DMS153 treated with DMSO at 0.1 percent for 48 hours (cell line): ENCODE measurements at regions not wholly inside any gene's neighbourhood (a gene's known extent, or its start where the extent isn't known, plus 50 kb on each side); places are given as distances from the start of the nearest gene placed in this dataset.
"Not testable (repeated sequence)": the region's sequence is repeated elsewhere in the genome, so short reads cannot be mapped to it uniquely, and the experiment has no call there.

Experiments used
- DNase-seq: peaks from one replicate; lab custom pipeline; 2025; ENCODE audit not compliant: unreplicated experiment; lab: John Stamatoyannopoulos, UW

DNA sequence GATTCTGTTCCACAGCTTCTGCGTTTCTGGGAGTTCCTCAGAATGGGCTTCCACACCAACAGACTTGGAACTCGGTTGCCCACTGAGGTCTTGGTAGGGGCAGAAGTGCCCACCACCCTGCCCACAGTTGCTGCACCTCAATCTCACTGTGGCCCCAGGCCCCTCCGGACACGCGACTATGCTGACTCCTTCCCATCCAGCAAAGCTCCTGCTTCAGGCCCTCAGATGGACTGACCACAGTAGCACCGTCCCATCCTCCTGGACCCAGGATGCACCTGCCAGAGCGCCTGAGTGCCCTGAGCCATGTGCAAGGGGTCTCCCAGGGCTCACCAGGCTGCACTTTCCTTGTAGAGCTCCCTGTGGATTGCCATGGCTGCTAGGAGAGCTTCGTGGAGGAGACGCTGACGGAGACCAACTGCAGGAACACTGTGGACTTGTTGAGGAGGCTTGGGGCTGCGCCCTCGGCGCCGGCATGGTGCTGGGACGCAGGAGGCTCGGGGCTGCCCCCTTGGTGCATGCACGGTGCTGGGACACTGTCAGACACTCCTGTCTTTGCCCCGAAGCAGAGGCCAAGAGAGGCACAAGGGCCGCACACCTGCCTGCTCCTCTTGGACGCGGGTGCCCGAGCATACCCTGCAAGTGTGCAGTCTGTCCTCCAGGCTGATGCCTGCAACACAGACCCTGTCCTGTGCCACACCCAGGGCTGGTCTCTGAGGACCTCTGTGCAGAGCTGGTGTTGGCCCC, 201.3 kb downstream of the LIPI start:
- not testable (repeated sequence) for DNase-seq

DNA sequence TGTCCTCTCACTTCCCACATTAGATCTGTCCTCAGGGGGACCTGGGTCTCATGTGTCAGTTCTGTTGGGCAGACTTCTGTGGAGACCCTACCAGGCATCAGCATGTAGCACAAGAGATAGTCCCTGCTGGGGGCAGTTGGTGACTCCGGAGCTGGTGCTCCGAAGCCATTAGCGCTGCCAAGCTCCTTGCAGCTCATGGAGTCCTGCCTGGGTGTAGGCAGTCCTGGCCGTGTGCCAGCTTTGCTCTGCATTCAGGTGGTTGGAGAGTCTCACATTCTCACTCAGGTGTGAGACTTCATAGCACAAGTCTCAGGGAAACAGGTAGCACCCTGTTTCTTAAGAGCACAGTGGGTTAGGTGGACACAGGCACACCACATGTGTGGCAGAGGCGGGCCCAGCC, 202.3 kb downstream of the LIPI start:
- not testable (repeated sequence) for DNase-seq

DNA sequence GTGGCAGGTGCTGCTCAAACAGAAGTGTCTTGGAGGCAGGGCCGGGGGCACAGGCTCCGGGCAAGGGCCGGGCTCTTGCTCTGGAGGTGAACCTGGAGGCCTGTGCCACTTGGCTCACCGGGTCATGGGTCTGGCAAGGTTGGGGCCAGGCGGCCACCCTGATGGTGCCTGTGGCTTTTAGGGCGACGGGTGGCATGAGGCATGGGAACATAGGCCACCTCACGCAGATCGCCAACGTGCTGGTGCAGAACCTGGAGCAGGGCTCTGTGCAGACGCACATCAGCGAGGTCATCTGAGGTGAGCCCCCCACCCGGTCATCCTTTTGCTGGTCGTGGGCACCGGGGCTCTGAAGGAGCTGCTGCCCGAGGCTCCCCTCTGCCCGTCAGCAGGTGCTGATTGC, 202.7 kb downstream of the LIPI start:
- DNase-seq: not testable (repeated sequence)

DNA sequence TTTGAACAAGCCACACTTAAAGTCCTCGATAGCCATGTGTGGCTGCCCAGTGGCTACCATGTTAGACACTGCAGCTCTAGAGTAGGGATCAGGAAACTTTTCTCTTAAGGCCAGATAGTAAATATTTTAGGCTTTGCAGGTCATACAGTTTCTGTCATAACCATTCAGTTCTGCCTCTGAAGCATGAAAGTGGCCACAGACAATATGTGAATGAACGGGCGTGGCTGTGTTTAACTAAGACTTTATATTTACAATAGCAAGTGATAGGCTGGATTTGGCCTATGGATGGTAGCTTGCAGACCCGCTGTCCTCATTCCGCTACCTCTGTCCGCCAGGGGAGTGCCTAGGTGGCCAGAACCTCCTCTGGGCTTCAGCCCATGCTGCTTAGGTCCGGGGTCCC, 204.6 kb downstream of the LIPI start:
- DNase-seq: not testable (repeated sequence)

DNA sequence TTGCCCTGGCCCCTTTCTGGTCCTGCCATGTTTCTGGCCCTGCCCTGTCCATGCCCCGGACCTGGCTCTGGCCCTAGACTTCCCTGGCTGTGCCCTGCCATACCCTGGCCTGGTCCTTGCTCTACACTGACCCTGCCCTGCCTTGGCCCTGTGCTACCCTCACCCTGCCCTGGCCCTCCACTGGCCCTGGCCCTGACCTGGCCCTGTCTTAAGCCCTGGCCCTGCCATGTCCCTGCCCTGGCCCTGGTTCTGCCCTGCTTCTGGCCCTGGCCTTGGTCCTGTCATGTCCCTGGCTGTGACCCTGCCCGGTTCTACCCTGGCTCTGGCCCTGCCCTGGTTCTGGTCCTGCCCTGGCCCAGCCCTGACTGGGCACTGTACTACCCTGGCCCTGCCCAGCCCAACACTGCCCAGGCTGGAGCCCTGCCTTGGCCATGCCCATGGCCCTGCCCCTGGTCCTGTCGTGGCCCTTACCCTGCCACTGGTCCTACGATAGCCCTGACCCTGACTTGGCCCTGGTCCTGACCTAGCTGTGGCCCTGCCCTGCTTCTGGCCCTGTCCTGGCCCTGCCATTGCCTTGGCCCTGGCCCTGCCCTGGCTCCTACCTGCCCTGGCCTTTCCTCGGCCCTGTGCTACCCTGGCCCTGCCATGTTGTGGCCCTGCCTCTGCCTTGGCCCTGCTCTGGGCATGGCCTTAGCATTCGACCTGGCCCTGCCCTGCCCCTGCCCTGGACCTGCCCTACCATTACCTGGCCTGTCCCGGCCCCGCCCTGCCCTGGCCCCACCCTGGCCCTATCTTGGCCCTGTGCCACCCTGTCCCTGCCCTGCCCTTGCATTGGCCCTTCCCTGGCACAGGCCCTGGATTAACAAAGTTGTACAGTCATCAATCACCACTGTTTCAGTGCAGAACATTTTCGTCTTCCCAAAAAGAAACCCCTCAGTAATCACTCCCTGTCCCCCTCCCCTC, 223.5 kb downstream of the LIPI start:
- DNase-seq: not testable (repeated sequence)

DNA sequence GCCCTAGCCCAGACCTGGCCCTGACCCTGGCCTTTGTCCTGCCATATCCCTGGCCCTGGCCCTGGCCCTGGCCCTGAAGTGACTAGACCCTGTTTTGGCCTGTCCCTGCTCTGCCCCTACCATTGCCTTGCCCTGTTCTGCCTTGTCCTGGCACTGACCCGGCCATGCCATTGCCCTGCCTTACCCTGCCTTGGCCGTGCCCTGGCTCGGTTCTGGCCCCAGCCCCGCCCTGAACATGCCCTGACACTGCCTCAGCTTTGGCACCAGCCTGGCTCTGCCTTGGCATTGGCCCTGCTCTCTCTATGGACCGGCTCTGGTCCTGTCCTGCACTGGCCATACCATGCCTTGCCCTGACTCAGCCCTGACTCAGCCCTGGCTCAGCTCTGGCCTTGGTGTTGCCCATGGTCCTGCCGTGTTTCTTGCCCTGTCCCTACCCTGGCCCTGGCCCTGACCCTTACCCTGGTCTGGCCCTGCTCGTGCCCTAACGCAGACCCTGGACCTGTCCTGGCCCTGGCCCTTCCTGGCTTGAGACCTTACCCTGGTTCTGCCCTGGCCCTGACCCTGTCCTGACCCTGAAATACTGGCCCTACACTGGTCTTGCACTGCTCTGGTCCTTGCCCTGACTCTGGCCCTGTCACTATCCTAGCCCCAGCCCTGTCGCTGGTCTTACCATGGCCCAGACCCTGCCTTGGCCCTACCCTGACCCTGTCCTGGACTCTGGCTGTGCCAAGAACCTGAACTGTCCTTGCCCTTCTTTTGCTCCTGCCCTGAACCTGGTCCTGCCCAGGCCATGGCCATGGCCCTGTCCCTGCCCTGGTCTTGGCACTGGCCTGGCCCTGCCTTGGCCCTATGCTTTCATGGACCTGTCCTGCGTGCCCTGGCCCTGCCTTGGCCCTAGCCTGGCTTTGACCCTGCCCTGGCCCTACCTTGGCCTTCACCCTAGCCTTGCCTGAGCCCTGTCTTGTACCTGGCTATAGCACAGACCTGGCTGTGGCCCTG, 224.6 kb downstream of the LIPI start:
- not testable (repeated sequence) for DNase-seq

DNA sequence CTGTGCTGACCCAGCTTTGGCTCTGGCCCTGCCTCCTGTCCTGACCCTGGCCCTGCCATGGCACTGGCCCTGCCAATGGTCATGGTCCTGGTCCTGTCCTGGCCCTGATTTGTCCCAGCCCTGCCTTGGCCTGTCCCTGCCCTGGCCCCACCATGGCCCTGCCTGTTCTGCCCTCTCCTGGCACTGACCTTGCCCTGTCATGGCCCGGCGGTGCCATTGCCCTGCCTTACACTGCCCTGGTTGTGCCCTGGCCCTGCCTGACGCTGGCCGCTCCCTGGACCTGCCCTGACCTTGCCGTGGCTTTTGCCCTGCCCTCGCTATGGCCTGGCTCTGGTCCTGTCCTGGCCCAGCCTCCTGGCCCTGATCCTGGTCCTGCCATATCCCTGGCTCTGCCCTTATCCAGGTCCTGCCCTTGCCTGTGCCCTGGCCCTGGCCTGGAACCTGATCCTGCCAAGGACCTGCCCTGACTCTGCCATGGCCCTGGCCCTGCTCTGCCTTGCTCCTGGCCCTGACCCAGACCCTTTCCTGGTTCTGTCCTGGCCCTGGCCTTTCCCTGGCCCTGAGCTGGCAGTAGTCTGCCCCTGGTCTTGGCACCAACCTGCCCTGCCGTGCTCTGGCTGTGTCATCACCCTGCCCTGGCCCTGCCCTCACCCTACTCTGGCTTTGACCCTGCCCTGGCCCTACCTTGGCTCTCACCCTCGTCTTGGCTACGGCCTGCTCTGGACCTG, 225.5 kb downstream of the LIPI start:
- not testable (repeated sequence) for DNase-seq

DNA sequence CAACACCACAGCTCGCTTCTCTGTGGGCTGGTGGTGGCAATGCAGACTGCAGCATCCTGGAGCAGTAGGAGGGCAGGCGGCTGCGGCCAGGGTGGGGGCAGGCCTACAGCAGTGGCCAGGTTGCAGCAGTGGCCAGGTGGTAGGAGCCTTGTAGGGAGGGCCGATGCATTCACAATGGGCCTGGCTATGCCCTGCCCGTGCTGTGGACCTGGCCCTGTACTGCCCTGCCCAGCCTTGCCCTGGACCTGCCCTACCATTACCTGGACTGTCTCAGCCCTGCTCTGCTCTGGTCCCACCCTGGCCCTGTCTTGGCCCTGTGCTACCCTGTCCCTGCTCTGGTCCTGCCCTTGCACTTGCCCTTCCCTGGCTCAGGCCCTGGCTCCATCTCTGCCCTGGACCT, 226.0 kb downstream of the LIPI start:
- DNase-seq: not testable (repeated sequence)

DNA sequence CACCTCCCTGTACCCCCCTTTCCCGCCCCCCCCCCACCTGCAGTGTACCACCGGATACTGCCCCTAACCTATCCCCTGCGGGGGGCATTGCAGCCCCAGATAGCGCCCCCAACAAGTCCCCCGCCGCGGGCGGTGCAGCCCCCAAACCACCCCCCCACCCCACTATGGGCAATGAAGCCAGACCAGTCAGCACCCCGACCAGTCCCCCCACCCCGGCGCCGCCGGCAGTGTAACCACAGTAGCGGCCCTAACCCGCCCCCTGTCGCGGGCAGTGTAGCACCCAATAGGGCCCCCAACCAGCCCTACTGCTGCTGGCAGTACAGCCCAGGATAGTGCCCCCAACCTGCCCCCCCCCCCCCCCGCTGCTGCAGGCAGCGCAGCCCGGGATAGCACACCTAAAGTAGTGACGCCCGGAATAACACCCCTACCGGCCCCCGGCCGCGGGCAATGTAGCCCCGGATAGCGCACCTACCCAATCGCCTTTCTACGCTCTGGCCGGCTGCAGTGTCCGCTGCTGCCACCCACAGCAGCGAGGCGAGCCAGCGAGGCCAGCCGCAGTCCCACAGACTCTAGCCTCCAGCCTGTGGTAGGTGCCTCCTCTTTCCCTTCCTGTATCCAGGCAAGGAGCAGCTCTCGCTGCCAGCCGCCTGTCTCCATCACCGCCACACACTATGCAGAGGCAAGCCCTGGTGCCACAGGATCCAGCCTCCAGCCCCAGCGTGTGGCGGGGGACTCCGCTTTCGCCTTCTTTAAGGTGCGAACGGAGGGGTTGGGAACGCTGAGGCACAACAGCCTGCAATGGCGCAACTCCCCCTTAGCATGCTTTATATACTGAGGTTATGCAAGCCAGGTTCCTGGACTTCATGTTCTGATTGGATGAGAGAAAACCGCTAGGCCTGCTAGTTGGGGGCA, 229.3 kb downstream of the LIPI start:
- DNase-seq: not testable (repeated sequence)

DNA sequence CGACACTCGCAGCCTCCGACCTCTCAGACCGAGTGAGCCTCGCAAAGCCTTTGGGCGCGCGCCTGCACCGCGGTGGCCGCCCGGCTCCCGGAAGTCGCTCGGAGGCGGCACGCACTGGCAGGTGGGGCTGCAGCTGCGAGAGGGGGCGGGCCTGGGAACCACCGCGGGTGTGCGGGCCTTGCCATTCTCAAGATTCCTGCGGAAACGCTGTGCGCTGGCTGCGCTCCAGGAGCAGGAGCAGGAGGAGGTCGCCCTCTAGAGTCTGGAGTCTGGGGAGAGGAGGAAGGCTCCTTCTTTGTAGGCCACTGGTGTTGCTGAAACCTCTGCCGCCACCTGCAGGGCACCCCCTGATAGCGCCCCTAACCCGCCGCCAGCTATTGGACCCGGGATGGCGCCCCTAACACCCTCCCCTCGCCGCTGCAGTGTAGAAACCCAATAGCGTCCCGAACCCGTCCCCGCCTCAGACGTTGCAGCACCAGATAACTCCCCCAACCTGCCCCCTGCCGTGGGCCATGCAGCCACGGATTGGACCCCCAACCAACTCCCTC, 230.6 kb downstream of the LIPI start:
- DNase-seq: not testable (repeated sequence)

DNA sequence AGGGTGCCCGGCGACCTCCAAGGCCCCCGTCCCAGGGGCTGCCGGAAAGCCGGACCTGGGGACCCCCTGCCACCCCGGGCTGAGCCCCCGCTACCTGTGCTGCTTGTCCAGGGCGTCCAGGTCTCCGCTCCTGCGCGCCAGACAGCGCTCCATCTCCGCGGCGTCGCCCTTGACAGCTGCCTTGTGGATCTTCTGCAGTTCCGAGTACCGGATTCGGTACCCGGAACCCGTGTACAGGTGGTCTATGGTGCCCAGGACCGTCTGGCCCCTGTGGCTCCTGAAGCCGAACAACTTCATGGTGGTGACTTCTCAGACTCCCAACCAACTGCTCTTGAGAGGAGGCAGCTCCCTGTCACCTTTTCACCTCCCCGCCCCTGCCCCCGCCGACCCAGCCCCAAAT, 231.1 kb downstream of the LIPI start:
- not testable (repeated sequence) for DNase-seq

DNA sequence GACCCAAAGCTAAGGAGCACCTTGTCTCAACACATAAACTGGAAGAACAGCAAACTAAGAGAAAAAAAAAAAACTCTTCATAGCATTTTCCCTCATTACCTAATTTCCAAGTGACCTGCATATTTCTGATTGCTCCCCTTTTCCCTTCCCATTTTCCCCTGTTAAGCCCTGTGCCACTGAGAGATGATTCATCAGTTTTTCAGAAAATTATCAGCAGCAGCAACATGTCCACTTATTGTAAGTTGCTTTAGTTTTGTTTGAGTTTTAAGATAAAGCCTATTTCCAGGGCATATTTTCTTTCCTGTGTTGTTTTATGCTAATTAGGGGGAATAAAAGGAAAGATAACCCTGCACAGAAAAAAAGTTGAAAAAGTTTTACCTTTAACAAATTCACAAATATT, 236.2 kb downstream of the LIPI start:
- DNase-seq: not testable (repeated sequence)

DNA sequence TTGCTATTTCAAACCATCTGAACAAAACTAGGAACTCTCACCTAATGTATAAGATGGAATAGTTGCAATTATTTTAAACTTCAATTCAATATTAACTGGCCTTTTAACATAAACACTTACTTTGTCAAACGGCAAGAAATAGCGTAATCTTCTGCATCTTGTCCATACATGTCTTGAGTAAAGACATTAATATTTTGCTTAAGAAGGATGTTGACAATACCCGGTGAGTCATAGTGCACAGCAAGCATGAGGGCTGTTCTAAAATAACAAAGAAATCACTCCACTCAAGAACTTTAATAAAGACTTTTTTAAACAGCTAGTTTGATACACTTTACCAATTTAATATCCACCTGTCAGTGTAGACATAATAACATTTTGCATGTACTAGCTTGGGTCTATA, 240.9 kb downstream of the LIPI start:
- DNase-seq: not testable (repeated sequence)

DNA sequence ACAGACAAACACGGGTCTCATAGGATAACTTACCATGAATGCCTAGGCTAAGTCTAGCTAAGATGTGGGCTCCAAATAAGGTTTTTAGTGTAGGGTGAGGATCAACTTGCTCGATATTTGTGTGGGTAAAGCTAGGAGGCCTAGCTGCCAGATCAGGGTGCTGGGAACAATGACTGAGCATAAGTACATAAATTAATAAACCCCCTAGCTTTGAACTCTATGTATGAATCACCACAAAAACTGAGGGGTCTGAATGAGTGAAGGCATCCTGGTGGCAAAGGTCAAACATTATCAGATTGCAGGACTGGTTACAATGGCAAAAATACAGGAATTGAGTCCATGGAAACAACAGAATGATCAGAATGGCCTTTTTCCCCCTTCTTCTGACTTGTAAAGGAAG, 241.8 kb downstream of the LIPI start:
- not testable (repeated sequence) for DNase-seq

DNA sequence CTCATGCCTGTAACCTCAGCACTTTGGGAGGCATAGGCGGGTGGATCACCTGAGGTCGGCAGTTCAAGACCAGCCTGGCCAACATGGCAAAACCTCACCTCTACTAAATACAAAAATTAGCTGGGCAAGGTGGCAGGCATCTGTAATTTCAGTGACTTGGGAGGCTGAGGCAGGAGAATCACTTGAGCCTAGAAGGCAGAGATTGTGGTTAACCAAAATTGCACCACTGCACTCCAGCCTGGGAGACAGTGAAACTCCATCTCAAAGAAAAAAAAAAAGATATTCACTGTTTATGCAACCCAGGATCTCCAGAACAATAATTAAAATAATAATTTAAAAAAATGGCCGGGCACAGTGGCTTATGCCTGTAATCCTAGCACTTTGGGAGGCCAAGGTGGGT, 247.5 kb downstream of the LIPI start:
- DNase-seq: not testable (repeated sequence)

DNA sequence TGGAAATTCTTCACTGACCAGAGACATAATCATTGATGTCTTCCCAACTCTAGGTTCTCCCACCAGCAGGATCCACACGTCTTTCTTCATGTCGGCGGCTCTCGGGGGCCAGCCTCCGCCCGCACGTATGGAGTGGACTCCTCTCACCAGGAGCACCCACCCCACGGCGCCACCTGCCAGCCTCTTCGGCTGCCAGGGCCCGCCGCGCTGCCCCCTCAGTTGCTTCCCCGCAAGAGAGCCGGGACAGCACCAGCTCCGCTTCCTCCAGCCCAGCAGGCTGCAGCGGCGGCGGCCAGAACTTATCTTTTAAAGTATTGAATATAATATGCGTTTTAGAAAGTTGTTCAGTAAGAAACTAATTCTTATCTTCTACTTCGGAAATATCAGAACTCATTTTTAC, 273.5 kb downstream of the LIPI start:
- DNase-seq: no peak

DNA sequence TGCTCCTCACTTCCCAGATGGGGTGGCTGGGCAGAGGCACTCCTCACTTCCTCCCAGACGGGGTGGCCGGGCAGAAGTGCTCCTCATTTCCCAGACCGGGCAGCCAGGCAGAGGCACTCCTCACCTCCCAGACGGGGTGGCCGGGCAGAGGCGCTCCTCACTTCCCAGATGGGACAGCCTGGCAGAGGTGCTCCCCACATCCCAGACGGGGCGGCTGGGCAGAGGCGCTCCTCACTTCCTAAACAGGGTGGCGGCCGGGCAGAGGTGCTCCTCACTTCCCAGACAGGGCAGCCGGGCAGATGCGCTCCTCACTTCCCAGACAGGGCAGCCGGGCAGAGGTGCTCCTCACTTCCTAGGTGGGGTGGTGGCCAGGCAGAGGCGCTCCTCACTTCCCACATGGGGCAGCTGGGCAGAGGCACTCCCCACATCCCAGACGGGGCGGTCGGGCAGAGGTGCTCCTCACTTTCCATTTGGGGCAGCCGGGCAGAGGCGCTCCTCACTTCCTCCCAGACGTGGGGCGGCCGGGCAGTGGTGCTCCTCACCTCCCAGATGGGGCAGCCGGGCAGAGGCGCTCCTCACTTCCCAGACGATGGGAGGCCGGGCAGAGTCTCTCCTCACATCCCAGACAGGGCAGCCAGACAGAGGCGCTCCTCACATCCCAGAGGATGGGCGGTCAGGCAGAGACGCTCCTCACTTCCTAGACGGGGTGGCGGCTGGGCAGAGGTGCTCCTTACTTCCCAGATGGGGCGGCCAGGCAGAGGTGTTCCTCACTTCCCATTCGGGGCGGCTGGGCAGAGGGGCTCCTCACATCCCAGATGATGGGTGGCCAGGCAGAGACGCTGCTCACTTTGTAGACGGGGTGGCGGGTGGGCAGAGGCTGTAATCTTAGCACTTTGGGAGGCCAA, 274.5 kb downstream of the LIPI start:
- not testable (repeated sequence) for DNase-seq
